A673 (cell line): ENCODE measurements at regions not wholly inside any gene's neighbourhood (a gene's known extent, or its start where the extent isn't known, plus 50 kb on each side); places are given as distances from the start of the nearest gene placed in this dataset.

ENCODE experiments used
- CTCF ChIP-seq: fragments of 300-800, 200-600 bp; sonication (generic); conservative IDR thresholded peaks from 2 replicates; pipeline ENCODE4 v1.5.1; 2017; ENCODE audit warnings: low read depth, mild to moderate bottlenecking, antibody characterized with exemption, low read length, moderate library complexity, mixed read lengths
- EZH2 ChIP-seq: fragments of 200-600 bp; sonication (generic); IDR thresholded peaks from 2 replicates; pipeline ENCODE4 v1.6.1; 2017; ENCODE audit warnings: borderline replicate concordance, low read depth, mild to moderate bottlenecking, mixed read lengths, antibody characterized with exemption, low read length; ENCODE audit not compliant: poor library complexity, severe bottlenecking

GRCh38 chr7:24157666-24158065, 126.3 kb upstream of the NPY start:
- TF ChIP-seq EZH2 (no peak), CTCF (no peak)
